ENCODE measurements at regions not wholly inside any gene's neighbourhood (a gene's known extent, or its start where the extent isn't known, plus 50 kb on each side); places are given as distances from the start of the nearest gene placed in this dataset.

GRCh38 chr5:118711727-118712126 lies 276.6 kb downstream of the DTWD2 start:
- TF ChIP-seq CTCF (IDR thresholded peaks at IDR 0.05; ENCODE audit: low read depth, low read length) = no peak
- H3K4me3 ChIP-seq (ENCODE audit: low read depth, low read length) = no peak overlapping the region

- TF ChIP-seq CTCF (IDR thresholded peaks at IDR 0.05; ENCODE audit: low read depth, low read length) = no peak
- no peak overlapping the region for H3K4me3 ChIP-seq (ENCODE audit: low read depth, low read length)
Observed at GRCh38 chr5:118705959-118706667, 282.2 kb downstream of the DTWD2 start.

- no peak for TF ChIP-seq CTCF (IDR thresholded peaks at IDR 0.05; ENCODE audit: low read depth, low read length)
- no peak overlapping the region for H3K4me3 ChIP-seq (ENCODE audit: low read depth, low read length)
Observed at GRCh38 chr5:118703241-118703640, 285.1 kb downstream of the DTWD2 start.

- no peak for TF ChIP-seq CTCF (IDR thresholded peaks at IDR 0.05; ENCODE audit: low read depth, low read length)
- no peak overlapping the region for H3K4me3 ChIP-seq (ENCODE audit: low read depth, low read length)
Observed at GRCh38 chr5:118701791-118702190, 286.6 kb downstream of the DTWD2 start.

- no peak overlapping the region for H3K4me3 ChIP-seq (ENCODE audit: low read depth, low read length)
- no peak for TF ChIP-seq CTCF (IDR thresholded peaks at IDR 0.05; ENCODE audit: low read depth, low read length)
Observed at GRCh38 chr5:118700510-118700909, 287.8 kb downstream of the DTWD2 start.

- TF ChIP-seq CTCF (IDR thresholded peaks at IDR 0.05; ENCODE audit: low read depth, low read length) = no peak
- H3K4me3 ChIP-seq (ENCODE audit: low read depth, low read length) = no peak overlapping the region
Observed at GRCh38 chr5:118698774-118699173, 289.6 kb downstream of the DTWD2 start.

GRCh38 chr5:118696076-118696475 lies 292.3 kb downstream of the DTWD2 start:
- TF ChIP-seq CTCF (IDR thresholded peaks at IDR 0.05; ENCODE audit: low read depth, low read length) = no peak

More at GRCh38 chr5:118696076-118696475, 292.3 kb downstream of the DTWD2 start:
- no peak overlapping the region for H3K4me3 ChIP-seq (ENCODE audit: low read depth, low read length)

Data from WI38 (cell line).